ENCODE measurements at regions not wholly inside any gene's neighbourhood (a gene's known extent, or its start where the extent isn't known, plus 50 kb on each side); places are given as distances from the start of the nearest gene placed in this dataset.

GRCh38 chr5:110055302-110055701 is 365.6 kb downstream of the MAN2A1 start:
- TF ChIP-seq CTCF (IDR thresholded peaks at IDR 0.05) (no peak), POLR2A (IDR thresholded peaks at IDR 0.05; ENCODE audit: low read length) (no peak), USF2 (IDR thresholded peaks at IDR 0.05) (no peak), EP300 (IDR thresholded peaks at IDR 0.05) (no peak), NR3C1 (IDR thresholded peaks at IDR 0.05) (no peak), RCOR1 (IDR thresholded peaks at IDR 0.05; ENCODE audit: low read depth, low read length) (no peak), KDM5A (IDR thresholded peaks at IDR 0.05) (no peak), HES2 (IDR thresholded peaks at IDR 0.05) (no peak), REST (IDR thresholded peaks at IDR 0.05) (no peak)
